Stomach (tissue), 8 donors: ENCODE measurements at regions not wholly inside any gene's neighbourhood (a gene's known extent, or its start where the extent isn't known, plus 50 kb on each side); places are given as distances from the start of the nearest gene placed in this dataset.
"Not testable (repeated sequence)": the region's sequence is repeated elsewhere in the genome, so short reads cannot be mapped to it uniquely, and the experiment has no call there.

ENCODE experiments used
- DNase-seq, 2 donors: peaks; one replicate each; pipeline versions ENCODE4 v3.0.0 to v3.0.0-alpha.2; 2013 to 2019
- H3K27ac ChIP-seq, 5 donors: fragments of 200-600 bp in 4 of 5; sonication (generic) in 4 of 5; one replicate each; pipeline ENCODE4 v1.5.1; 2013 to 2019; ENCODE audit warnings: mild to moderate bottlenecking in 1 of 5, moderate library complexity in 1 of 5
- H3K27me3 ChIP-seq, 3 donors: fragments of 200-600 bp; sonication (generic); one replicate each; pipeline ENCODE4 v1.5.1; 2017 to 2019; ENCODE audit warnings: mixed run types in 1 of 3
- H3K36me3 ChIP-seq, 4 donors: fragments of 200-600 bp; sonication (generic); 1 replicate in 3 of 4; 2 replicates in 1 of 4; pipeline ENCODE4 v1.5.1; 2016 to 2019
- H3K4me1 ChIP-seq, 4 donors: fragments of 200-600 bp; sonication (generic); one replicate each; pipeline ENCODE4 v1.5.1; 2016 to 2019
- H3K4me3 ChIP-seq, 4 donors: fragments of 200-600 bp; sonication (generic) in 3 of 4; one replicate each; pipeline ENCODE4 v1.5.1; 2016 to 2019; ENCODE audit warnings: mild to moderate bottlenecking in 1 of 4
- H3K9me3 ChIP-seq, 4 donors: fragments of 200-600 bp; sonication (generic); one replicate each; pipeline ENCODE4 v1.5.1; 2016 to 2019
- CTCF ChIP-seq, 7 experiments: fragments of 450-650 bp in 4 of 7; fragments of 200-600 bp in 3 of 7; sonication (generic) in 3 of 7; IDR thresholded peaks; one replicate each; pipeline ENCODE4 v1.5.1; 2016 to 2019; ENCODE audit warnings: antibody characterized with exemption in 7 of 7, control low read depth in 2 of 7, mild to moderate bottlenecking in 1 of 7
- EP300 ChIP-seq: sonication (generic); formaldehyde crosslinking; IDR thresholded peaks from one replicate; pipeline ENCODE4 v1.6.1; 2017; ENCODE audit warnings: antibody characterized with exemption
- POLR2A ChIP-seq, 4 donors: fragments of 450-650 bp; IDR thresholded peaks; one replicate each; pipeline ENCODE4 v1.6.1; 2016; ENCODE audit warnings: antibody characterized with exemption in 4 of 4, control low read depth in 2 of 4, mild to moderate bottlenecking in 1 of 4, moderate library complexity in 1 of 4
- POLR2AphosphoS5 ChIP-seq, 3 donors: sonication (generic); formaldehyde crosslinking; IDR thresholded peaks; one replicate each; pipeline ENCODE4 v1.6.1; 2016; ENCODE audit warnings: antibody characterized with exemption in 3 of 3
- WGBS, 5 donors: extraction: QIAGEN DNeasy Blood & Tissue Kit in 3 of 5; methylation state at CpG; one replicate each; pipeline versions ENCODE4 v1.1.5 to v1.1.7; 2013 to 2018; 5-methylcytosine and 5-hydroxymethylcytosine counted together
- intact Hi-C: fragments of 100-400 bp; cut with DNase I; formaldehyde crosslinking; loops from one replicate; pipeline ENCODE4 v1.15.1; 2023; ENCODE audit warnings: low total_unique reads
- donor health status: healthy with polysubstance abuse.
- donor health status: Bipolar disorder and iron deficiency.
- donor health status: healthy.

- Histone ChIP-seq H3K27me3 (no peaks in the 10 kb centered on the region), H3K9me3 (peaks cover 0 to 19% (median 6%) of the 10 kb centered on the region in 4 donors), H3K36me3 (no peaks in the 10 kb centered on the region), H3K27ac (no peak overlapping the region), H3K4me3 (no peak overlapping the region), H3K4me1 (no peaks in the 10 kb centered on the region)
- intact Hi-C loops, result no loop called here
- TF ChIP-seq POLR2A (IDR thresholded peaks at IDR 0.05) (no peak), POLR2AphosphoS5 (IDR thresholded peaks at IDR 0.05) (no peak), EP300 (no peak), CTCF (IDR thresholded peaks at IDR 0.05) (no peak)
- DNase-seq, result no peak
- whole genome bisulfite sequencing, 5 donors, result 58 to 96% (median 87%) methylated on average over 2 of the region's 2 CpGs
These were observed 279.9 kb upstream of the CELF4 start for GRCh38 chr18:37845498-37845897.

- H3K36me3 ChIP-seq, result no peaks in the 10 kb centered on the region
- H3K27me3 ChIP-seq, result no peaks in the 10 kb centered on the region
- H3K27ac ChIP-seq, result no peak overlapping the region
- no peaks in the 10 kb centered on the region for H3K4me1 ChIP-seq
- WGBS, 5 donors, result 44 to 57% (median 47%) methylated on average over 10 of the region's 10 CpGs
- H3K4me3 ChIP-seq, result no peak overlapping the region
- DNase-seq, result no peak
- no peak for TF ChIP-seq EP300
- no peak for TF ChIP-seq CTCF (IDR thresholded peaks at IDR 0.05)
- no peak for TF ChIP-seq POLR2AphosphoS5 (IDR thresholded peaks at IDR 0.05)
- TF ChIP-seq POLR2A (IDR thresholded peaks at IDR 0.05), result no peak
- intact Hi-C loops, result no loop called here
- peaks cover 0 to 19% (median 6%) of the 10 kb centered on the region in 4 donors for H3K9me3 ChIP-seq
These were observed 278.8 kb upstream of the CELF4 start for GRCh38 chr18:37844209-37844970.

GRCh38 chr18:37838083-37838482 lies 272.5 kb upstream of the CELF4 start:
- DNase-seq, result no peak
- Histone ChIP-seq H3K27me3 (no peaks in the 10 kb centered on the region), H3K4me1 (no peaks in the 10 kb centered on the region), H3K36me3 (no peaks in the 10 kb centered on the region), H3K9me3 (peaks cover 0 to 6% (median 0%) of the 10 kb centered on the region in 4 donors), H3K4me3 (no peak overlapping the region), H3K27ac (no peak overlapping the region)
- TF ChIP-seq POLR2A (IDR thresholded peaks at IDR 0.05), result no peak
- no peak for TF ChIP-seq EP300
- no peak for TF ChIP-seq CTCF (IDR thresholded peaks at IDR 0.05)
- no peak for TF ChIP-seq POLR2AphosphoS5 (IDR thresholded peaks at IDR 0.05)
- intact Hi-C loops, result no loop called here
- WGBS, 5 donors, result 60 to 79% (median 68%) methylated on average over 3 of the region's 3 CpGs

- H3K27me3 ChIP-seq, result no peaks in the 10 kb centered on the region
- 58 to 86% (median 70%) methylated on average over 1 of the region's 1 CpG for WGBS, 5 donors
- no peak overlapping the region for H3K27ac ChIP-seq
- intact Hi-C loops, result no loop called here
- TF ChIP-seq POLR2AphosphoS5 (IDR thresholded peaks at IDR 0.05) (no peak), POLR2A (IDR thresholded peaks at IDR 0.05) (no peak), EP300 (no peak), CTCF (IDR thresholded peaks at IDR 0.05) (no peak)
- H3K4me1 ChIP-seq, result no peaks in the 10 kb centered on the region
- DNase-seq, result no peak
- H3K4me3 ChIP-seq, result no peak overlapping the region
- no peaks in the 10 kb centered on the region for H3K36me3 ChIP-seq
- H3K9me3 ChIP-seq, result peaks cover 0 to 19% (median 6%) of the 10 kb centered on the region in 4 donors
These were observed 270.7 kb upstream of the CELF4 start for GRCh38 chr18:37836071-37836970.

- intact Hi-C loops, H3K27me3 ChIP-seq, H3K4me3 ChIP-seq, H3K36me3 ChIP-seq, DNase-seq, H3K4me1 ChIP-seq, H3K27ac ChIP-seq: not testable (repeated sequence)
- 87 to 93% (median 90%) methylated on average over 13 to 15 of the region's 15 CpGs for WGBS, 5 donors
- H3K9me3 ChIP-seq, result peaks cover 0 to 21% (median 9%) of the 10 kb centered on the region in 4 donors
These were observed 266.6 kb upstream of the CELF4 start for GRCh38 chr18:37832010-37832695.
